H1 (cell line): ENCODE measurements at regions not wholly inside any gene's neighbourhood (a gene's known extent, or its start where the extent isn't known, plus 50 kb on each side); places are given as distances from the start of the nearest gene placed in this dataset. TPM values are rescaled to one million over a fixed set of nuclear protein-coding genes. Genes with fewer than 3 reads are reported as not detected.

Experiments used
- CREB1 ChIP-seq: IDR thresholded peaks from 2 replicates; pipeline ENCODE4 v1.6.1; 2012; ENCODE audit warnings: inconsistent platforms
- RXRA ChIP-seq: IDR thresholded peaks from 2 replicates; pipeline ENCODE4 v1.6.1; 2011; ENCODE audit warnings: low read depth, mild to moderate bottlenecking, low read length, moderate library complexity; ENCODE audit not compliant: insufficient read depth
- microRNA-seq, 2 experiments: library from miRNA; unstranded; fragments of <30 nt; microRNA quantifications; one replicate each; pipeline versions ENCODE4 to v1.2.0, GENCODE V29; 2016 to 2020; ENCODE audit warnings: borderline microRNAs expressed in 2 of 2, borderline number of aligned reads in 2 of 2, borderline replicate concordance in 1 of 2
- small RNA-seq: library from polyadenylated mRNA; stranded (forward); fragments of <200 nt; extraction: miRNeasy Mini kit (QIAGEN cat#:217004); gene quantifications from one replicate; pipeline ENCODE3, GENCODE V24; 2013; ENCODE audit not compliant: insufficient read depth

DNA sequence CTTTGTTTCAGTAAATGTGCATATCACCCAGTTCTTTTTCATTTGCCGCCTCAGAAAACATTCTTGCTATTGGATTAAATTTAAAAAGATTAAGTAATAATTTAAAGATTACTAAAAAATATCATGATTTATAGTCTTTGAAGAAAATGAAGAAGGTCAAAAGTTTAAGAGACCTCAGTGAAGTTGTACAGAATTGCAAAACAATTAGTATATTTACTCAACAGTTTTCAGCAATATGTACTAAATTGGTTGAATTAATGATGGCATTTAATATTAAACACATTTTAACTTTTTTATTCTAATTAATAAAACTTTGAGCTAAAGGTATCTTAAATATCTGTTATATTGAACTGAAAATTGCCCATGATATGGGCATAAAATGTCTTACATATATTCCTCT is 49.9 kb upstream of the KLF6 start (continued):
- TF ChIP-seq RXRA (no peak), CREB1 (no peak)

Small RNAs in the stretch of these regions (microRNA-seq; reads per million reads assigned to microRNA genes)
- gene MIR6078 = 0 reads per million in 2 experiments

Small RNAs in the stretch of these regions (small RNA-seq; reads per million reads assigned to genes)
- not detected for gene MIR6078
- not detected for gene RNU6-163P
